ENCODE measurements at regions not wholly inside any gene's neighbourhood (a gene's known extent, or its start where the extent isn't known, plus 50 kb on each side); places are given as distances from the start of the nearest gene placed in this dataset.
"Not testable (repeated sequence)": the region's sequence is repeated elsewhere in the genome, so short reads cannot be mapped to it uniquely, and the experiment has no call there.

GRCh38 chr10:109664554-109664953 lies 258.8 kb downstream of the XPNPEP1 start:
- in situ Hi-C loops (cut with MboI; ENCODE audit: low sequenced_read_pairs), result no loop called here

GRCh38 chr10:109663122-109663521 lies 260.2 kb downstream of the XPNPEP1 start:
- in situ Hi-C loops (cut with MboI; ENCODE audit: low sequenced_read_pairs), result no loop called here

- in situ Hi-C loops (cut with MboI; ENCODE audit: low sequenced_read_pairs), result not testable (repeated sequence)
Measured at GRCh38 chr10:109652612-109653011, 270.7 kb downstream of the XPNPEP1 start.

GRCh38 chr10:109650228-109650627 lies 273.1 kb downstream of the XPNPEP1 start:
- in situ Hi-C loops (cut with MboI; ENCODE audit: low sequenced_read_pairs), result no loop called here

GRCh38 chr10:109647627-109648026 lies 275.7 kb downstream of the XPNPEP1 start:
- in situ Hi-C loops (cut with MboI; ENCODE audit: low sequenced_read_pairs), result no loop called here

GRCh38 chr10:109633846-109634245 lies 289.5 kb downstream of the XPNPEP1 start:
- in situ Hi-C loops (cut with MboI; ENCODE audit: low sequenced_read_pairs), result no loop called here

GRCh38 chr10:109633017-109633416 lies 290.3 kb downstream of the XPNPEP1 start:
- in situ Hi-C loops (cut with MboI; ENCODE audit: low sequenced_read_pairs), result not testable (repeated sequence)

- in situ Hi-C loops (cut with MboI; ENCODE audit: low sequenced_read_pairs), result no loop called here
Measured at GRCh38 chr10:109624939-109625338, 298.4 kb downstream of the XPNPEP1 start.

- in situ Hi-C loops (cut with MboI; ENCODE audit: low sequenced_read_pairs), result no loop called here
Measured at GRCh38 chr10:109622566-109622965, 300.7 kb downstream of the XPNPEP1 start.

- in situ Hi-C loops (cut with MboI; ENCODE audit: low sequenced_read_pairs), result no loop called here
Measured at GRCh38 chr10:109620396-109620795, 302.9 kb downstream of the XPNPEP1 start.

- in situ Hi-C loops (cut with MboI; ENCODE audit: low sequenced_read_pairs), result no loop called here
Measured at GRCh38 chr10:109619914-109620313, 303.4 kb downstream of the XPNPEP1 start.

- in situ Hi-C loops (cut with MboI; ENCODE audit: low sequenced_read_pairs), result no loop called here
Measured at GRCh38 chr10:109618748-109619147, 304.6 kb downstream of the XPNPEP1 start.

- in situ Hi-C loops (cut with MboI; ENCODE audit: low sequenced_read_pairs), result no loop called here
Measured at GRCh38 chr10:109618301-109618700, 305.0 kb downstream of the XPNPEP1 start.

GRCh38 chr10:109616359-109616980 lies 306.8 kb downstream of the XPNPEP1 start:
- in situ Hi-C loops (cut with MboI; ENCODE audit: low sequenced_read_pairs), result no loop called here

GRCh38 chr10:109595356-109595755 lies 328.0 kb downstream of the XPNPEP1 start:
- in situ Hi-C loops (cut with MboI; ENCODE audit: low sequenced_read_pairs), result not testable (repeated sequence)

- in situ Hi-C loops (cut with MboI; ENCODE audit: low sequenced_read_pairs), result no loop called here
Measured at GRCh38 chr10:109593682-109594081, 329.6 kb downstream of the XPNPEP1 start.

GRCh38 chr10:109592391-109592790 lies 330.9 kb downstream of the XPNPEP1 start:
- in situ Hi-C loops (cut with MboI; ENCODE audit: low sequenced_read_pairs), result no loop called here

- in situ Hi-C loops (cut with MboI; ENCODE audit: low sequenced_read_pairs), result no loop called here
Measured at GRCh38 chr10:109591601-109592000, 331.7 kb downstream of the XPNPEP1 start.

GRCh38 chr10:109588259-109588658 lies 335.1 kb downstream of the XPNPEP1 start:
- in situ Hi-C loops (cut with MboI; ENCODE audit: low sequenced_read_pairs), result no loop called here

GRCh38 chr10:109587366-109587765 lies 335.9 kb downstream of the XPNPEP1 start:
- in situ Hi-C loops (cut with MboI; ENCODE audit: low sequenced_read_pairs), result no loop called here

- in situ Hi-C loops (cut with MboI; ENCODE audit: low sequenced_read_pairs), result no loop called here
Measured at GRCh38 chr10:109556399-109556798, 366.9 kb downstream of the XPNPEP1 start.

- in situ Hi-C loops (cut with MboI; ENCODE audit: low sequenced_read_pairs), result not testable (repeated sequence)
Measured at GRCh38 chr10:109542050-109542603, 381.2 kb downstream of the XPNPEP1 start.

GRCh38 chr10:109534193-109534592 lies 389.1 kb downstream of the XPNPEP1 start:
- in situ Hi-C loops (cut with MboI; ENCODE audit: low sequenced_read_pairs), result no loop called here

Data from HL-60/S4 treated with phorbol 12-myristate 13-acetate at 8.2 ng/mL for 4 days and 3 days (cell line).